ENCODE measurements at regions not wholly inside any gene's neighbourhood (a gene's known extent, or its start where the extent isn't known, plus 50 kb on each side); places are given as distances from the start of the nearest gene placed in this dataset.
"Not testable (repeated sequence)": the region's sequence is repeated elsewhere in the genome, so short reads cannot be mapped to it uniquely, and the experiment has no call there.

DNA sequence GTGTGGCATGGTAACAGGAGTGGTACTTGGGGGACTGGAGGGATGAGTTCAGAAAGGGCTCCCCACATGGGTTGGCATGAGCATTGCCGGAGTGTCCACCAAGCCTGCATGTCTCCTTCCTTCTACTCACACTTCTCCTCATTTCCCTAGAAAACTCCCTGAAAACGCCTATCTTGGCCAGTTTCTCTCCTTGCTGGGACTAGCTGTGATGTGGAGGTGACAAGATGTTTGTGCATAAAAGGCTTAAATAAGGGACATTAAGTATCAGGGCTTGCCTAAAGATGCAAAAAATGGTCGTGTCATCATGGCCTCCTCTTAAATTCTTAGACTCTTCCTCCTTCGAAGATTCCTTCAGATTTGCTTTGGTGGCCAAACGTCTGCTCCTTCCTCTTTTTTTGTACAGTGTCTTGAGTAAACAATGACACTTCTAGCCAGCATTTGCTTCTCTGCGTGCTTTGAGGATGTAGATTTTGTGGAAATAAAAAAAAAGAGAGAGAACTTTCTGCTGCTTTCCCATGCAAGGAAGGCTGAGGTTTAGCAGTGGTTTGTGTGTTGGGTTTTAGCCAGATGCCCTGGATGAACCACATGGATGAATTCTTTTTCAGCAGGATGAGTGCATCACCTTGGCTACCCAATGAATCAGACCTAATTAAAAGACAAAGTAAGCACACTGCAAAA, 239.1 kb upstream of the IRF2BP2 start:
- Mint-ChIP-seq H3K27me3 (no peaks in the 10 kb centered on the region), H3K36me3 (ENCODE audit: low read depth) (no peaks in the 10 kb centered on the region), H3K9me3 (no peaks in the 10 kb centered on the region), H3K4me1 (peaks cover 43% of the 10 kb centered on the region), H3K4me3 (no peak overlapping the region), H3K27ac (no peak overlapping the region)
- intact Hi-C loops (cut with micrococcal nuclease): no loop called here
- POLR2A ChIA-PET: no interaction called here
- ATAC-seq (ENCODE audit: low read depth): no peak
- TF ChIP-seq, protein P1, sequence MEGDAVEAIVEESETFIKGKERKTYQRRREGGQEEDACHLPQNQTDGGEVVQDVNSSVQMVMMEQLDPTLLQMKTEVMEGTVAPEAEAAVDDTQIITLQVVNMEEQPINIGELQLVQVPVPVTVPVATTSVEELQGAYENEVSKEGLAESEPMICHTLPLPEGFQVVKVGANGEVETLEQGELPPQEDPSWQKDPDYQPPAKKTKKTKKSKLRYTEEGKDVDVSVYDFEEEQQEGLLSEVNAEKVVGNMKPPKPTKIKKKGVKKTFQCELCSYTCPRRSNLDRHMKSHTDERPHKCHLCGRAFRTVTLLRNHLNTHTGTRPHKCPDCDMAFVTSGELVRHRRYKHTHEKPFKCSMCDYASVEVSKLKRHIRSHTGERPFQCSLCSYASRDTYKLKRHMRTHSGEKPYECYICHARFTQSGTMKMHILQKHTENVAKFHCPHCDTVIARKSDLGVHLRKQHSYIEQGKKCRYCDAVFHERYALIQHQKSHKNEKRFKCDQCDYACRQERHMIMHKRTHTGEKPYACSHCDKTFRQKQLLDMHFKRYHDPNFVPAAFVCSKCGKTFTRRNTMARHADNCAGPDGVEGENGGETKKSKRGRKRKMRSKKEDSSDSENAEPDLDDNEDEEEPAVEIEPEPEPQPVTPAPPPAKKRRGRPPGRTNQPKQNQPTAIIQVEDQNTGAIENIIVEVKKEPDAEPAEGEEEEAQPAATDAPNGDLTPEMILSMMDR (IDR thresholded peaks at IDR 0.05): no peak
- CTCF ChIA-PET: no interaction called here
- no peak for DNase-seq

DNA sequence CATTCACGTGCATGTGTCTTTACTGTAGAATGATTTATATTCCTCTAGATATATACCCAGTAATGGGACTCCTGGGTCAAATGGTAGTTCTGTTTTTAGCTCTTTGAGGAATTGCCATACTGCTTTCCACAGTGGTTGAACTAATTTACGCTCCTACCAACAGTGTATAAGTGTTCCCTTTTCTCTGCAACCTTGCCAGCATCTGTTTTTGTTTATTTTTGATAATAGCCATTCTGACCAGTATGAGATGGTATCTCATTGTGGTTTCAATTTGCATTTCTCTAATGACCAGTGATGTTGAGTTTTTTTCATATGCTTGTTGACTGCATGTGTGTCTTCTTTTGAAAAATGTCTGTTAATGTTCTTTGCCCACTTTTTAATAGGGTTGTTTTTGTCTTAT, 236.8 kb upstream of the IRF2BP2 start:
- POLR2A ChIA-PET; H3K4me3 Mint-ChIP-seq; CTCF ChIA-PET; H3K27ac Mint-ChIP-seq; DNase-seq; H3K36me3 Mint-ChIP-seq (ENCODE audit: low read depth); H3K27me3 Mint-ChIP-seq; intact Hi-C loops (cut with micrococcal nuclease); H3K9me3 Mint-ChIP-seq; ATAC-seq (ENCODE audit: low read depth): not testable (repeated sequence)
- peaks cover 60% of the 10 kb centered on the region for H3K4me1 Mint-ChIP-seq

DNA sequence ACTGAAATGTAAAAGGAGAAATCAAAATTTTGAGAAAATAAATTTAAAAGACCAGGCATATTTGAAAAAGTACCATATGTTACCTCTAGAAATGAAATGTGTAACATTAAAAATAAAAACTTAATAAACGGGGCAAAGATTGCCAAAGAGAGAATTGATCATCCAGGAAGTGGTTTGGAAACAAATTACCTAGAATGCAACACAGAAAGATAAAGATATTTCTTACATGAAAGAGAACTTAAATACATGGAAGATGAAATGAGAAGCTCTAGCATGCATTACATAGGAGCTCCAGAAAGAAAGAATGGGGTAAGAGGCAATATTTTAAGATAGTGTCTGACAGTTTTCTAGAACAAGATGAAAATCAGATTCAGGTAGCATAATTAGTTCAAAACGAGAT, 235.9 kb upstream of the IRF2BP2 start:
- no peak for DNase-seq
- H3K36me3 Mint-ChIP-seq (ENCODE audit: low read depth): no peaks in the 10 kb centered on the region
- H3K27me3 Mint-ChIP-seq: no peaks in the 10 kb centered on the region
- no peak for ATAC-seq (ENCODE audit: low read depth)
- intact Hi-C loops (cut with micrococcal nuclease): no loop called here
- H3K9me3 Mint-ChIP-seq: no peaks in the 10 kb centered on the region
- TF ChIP-seq, protein P1 (IDR thresholded peaks at IDR 0.05): no peak
- H3K4me3 Mint-ChIP-seq: no peak overlapping the region
- ChIA-PET CTCF (no interaction called here), POLR2A (interaction anchor here (5.9 kb wide), 1 partner anchor 235 kb away, joined by 42 read pairs; the partner anchor contains the start of gene IRF2BP2)
- H3K4me1 Mint-ChIP-seq: peaks cover 61% of the 10 kb centered on the region
- no peak overlapping the region for H3K27ac Mint-ChIP-seq

DNA sequence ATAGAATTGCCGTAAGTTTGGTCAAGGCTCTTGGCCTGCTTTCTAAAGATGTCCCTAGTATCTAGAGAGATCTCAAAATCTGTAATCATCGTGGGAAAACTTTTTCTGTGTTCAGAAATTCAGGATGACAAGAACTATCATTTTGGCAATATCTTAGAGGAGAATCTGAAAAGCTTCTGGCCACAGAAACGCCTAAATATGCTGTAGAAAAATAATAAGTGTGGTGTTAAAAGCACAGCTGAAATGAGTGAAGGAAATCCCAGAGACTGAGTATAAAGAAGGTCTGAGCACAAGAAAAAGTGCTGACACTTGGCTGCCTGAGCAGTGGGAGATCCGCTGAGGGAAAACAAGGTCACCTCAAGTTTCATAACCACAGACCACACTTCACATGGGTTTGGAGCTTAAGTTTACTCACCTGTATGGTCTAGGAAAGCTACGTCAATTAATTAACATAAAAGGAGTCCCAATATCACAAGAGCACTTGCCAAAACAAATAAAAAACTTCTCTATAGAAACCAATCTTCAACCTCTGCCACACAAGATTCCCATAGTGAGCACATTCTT, 235.2 kb upstream of the IRF2BP2 start:
- DNase-seq: no peak
- Mint-ChIP-seq H3K27me3 (no peaks in the 10 kb centered on the region), H3K4me3 (no peak overlapping the region), H3K36me3 (ENCODE audit: low read depth) (no peaks in the 10 kb centered on the region), H3K9me3 (no peaks in the 10 kb centered on the region), H3K27ac (no peak overlapping the region), H3K4me1 (peaks cover 61% of the 10 kb centered on the region)
- CTCF ChIA-PET: no interaction called here
- TF ChIP-seq, protein P1 (IDR thresholded peaks at IDR 0.05): no peak
- intact Hi-C loops (cut with micrococcal nuclease): no loop called here
- POLR2A ChIA-PET: interaction anchor here (1.1 to 5.9 kb wide), 2 partner anchors 166 to 234 kb away, joined by 4 to 42 read pairs; partner anchors contain the start of gene IRF2BP2
- no peak for ATAC-seq (ENCODE audit: low read depth)

DNA sequence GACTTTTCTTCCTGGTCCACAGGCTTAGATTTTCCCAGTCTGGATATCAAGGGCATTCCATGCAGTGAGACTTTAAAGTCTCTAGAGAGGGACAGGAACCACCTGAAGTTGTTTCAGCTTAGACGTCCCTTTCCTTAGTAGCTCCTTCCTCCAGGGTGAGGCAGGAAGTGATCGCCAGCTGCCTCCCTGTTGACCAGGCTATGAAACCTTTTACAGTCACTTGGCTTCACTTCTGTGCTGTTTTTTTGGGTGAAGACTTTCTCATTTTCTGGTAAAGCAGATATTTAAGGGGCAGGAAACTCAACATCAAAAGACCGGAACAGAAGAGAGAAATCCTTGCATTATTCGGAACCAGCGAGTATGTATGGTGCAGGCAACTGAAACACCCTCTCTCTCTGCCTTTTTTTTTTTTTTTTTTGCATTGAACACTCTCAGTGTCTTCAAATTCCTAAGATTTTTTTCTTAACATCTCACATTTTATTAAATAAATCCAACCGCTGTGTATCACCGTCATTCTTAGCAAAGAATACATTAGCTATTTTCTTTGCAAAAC, 234.6 kb upstream of the IRF2BP2 start:
- no peaks in the 10 kb centered on the region for H3K9me3 Mint-ChIP-seq
- intact Hi-C loops (cut with micrococcal nuclease): loop anchor here (5.0 kb wide), 1 partner anchor 38 kb away; no protein-coding TSS in a partner anchor
- peak overlapping the region; percentile 26 for H3K4me3 Mint-ChIP-seq
- DNase-seq: no peak
- peaks cover 55% of the 10 kb centered on the region for H3K4me1 Mint-ChIP-seq
- ATAC-seq (ENCODE audit: low read depth): no peak
- no peak overlapping the region for H3K27ac Mint-ChIP-seq
- ChIA-PET POLR2A (interaction anchor here (0.7 to 5.9 kb wide), 5 partner anchors 36 to 352 kb away, joined by 3 to 42 read pairs (median 4); partner anchors contain the start of gene IRF2BP2), CTCF (no interaction called here)
- TF ChIP-seq, protein P1 (IDR thresholded peaks at IDR 0.05): no peak
- H3K27me3 Mint-ChIP-seq: no peaks in the 10 kb centered on the region
- no peaks in the 10 kb centered on the region for H3K36me3 Mint-ChIP-seq (ENCODE audit: low read depth)
